ENCODE measurements at regions not wholly inside any gene's neighbourhood (a gene's known extent, or its start where the extent isn't known, plus 50 kb on each side); places are given as distances from the start of the nearest gene placed in this dataset.

- TF ChIP-seq NFIC (IDR thresholded peaks at IDR 0.05) (no peak), RAD21 (IDR thresholded peaks at IDR 0.05; ENCODE audit: low read depth) (no peak), CREB1 (IDR thresholded peaks at IDR 0.05; ENCODE audit: low read depth) (no peak), CEBPB (IDR thresholded peaks at IDR 0.05) (no peak), EGR1 (IDR thresholded peaks at IDR 0.05) (no peak), FOXM1 (IDR thresholded peaks at IDR 0.05; ENCODE audit: borderline replicate concordance, low read depth) (no peak), TEAD4 (IDR thresholded peaks at IDR 0.05) (no peak)
- TF ChIP-seq, protein P1, sequence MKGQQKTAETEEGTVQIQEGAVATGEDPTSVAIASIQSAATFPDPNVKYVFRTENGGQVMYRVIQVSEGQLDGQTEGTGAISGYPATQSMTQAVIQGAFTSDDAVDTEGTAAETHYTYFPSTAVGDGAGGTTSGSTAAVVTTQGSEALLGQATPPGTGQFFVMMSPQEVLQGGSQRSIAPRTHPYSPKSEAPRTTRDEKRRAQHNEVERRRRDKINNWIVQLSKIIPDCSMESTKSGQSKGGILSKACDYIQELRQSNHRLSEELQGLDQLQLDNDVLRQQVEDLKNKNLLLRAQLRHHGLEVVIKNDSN (IDR thresholded peaks at IDR 0.05): no peak
Measured at GRCh38 chr2:175356901-175357300, 175.4 kb upstream of the ATP5MC3 start.

DNA sequence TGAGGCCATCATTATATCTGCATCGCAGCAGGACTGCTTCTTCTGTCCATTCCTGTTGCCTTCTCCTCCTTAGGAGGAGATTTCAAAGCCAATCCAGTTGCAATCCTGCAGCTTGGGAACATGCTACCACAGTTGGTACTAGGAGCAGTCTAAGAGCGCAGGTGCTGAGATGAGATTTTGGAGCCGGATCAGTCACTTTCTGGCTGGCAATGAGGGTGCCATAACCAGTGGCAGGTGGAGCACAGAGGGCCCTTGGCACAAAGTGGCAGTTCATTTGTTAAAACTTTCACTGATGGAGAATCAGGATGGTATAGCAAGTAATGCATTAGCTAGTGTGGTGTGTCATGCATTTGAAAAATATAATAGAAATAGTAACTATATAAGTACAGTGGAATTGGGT, 173.7 kb upstream of the ATP5MC3 start:
- no peak for TF ChIP-seq EP300 (IDR thresholded peaks at IDR 0.05; ENCODE audit: borderline replicate concordance)
- TF ChIP-seq FOXM1 (IDR thresholded peaks at IDR 0.05; ENCODE audit: borderline replicate concordance, low read depth): no peak
- no peak for TF ChIP-seq CREB1 (IDR thresholded peaks at IDR 0.05; ENCODE audit: low read depth)
- no peak for TF ChIP-seq CEBPB (IDR thresholded peaks at IDR 0.05)
- TF ChIP-seq YY1 (IDR thresholded peaks at IDR 0.05; ENCODE audit: low read depth): no peak
- no peak for TF ChIP-seq ZBTB7A (IDR thresholded peaks at IDR 0.05; ENCODE audit: low read depth)
- TF ChIP-seq, protein P1 (IDR thresholded peaks at IDR 0.05): no peak
- no peak for TF ChIP-seq TCF12 (IDR thresholded peaks at IDR 0.05; ENCODE audit: low read depth)
- TF ChIP-seq TEAD4 (IDR thresholded peaks at IDR 0.05): no peak
- no peak for TF ChIP-seq TAF1 (IDR thresholded peaks at IDR 0.05; ENCODE audit: low read depth)
- TF ChIP-seq, protein P2, sequence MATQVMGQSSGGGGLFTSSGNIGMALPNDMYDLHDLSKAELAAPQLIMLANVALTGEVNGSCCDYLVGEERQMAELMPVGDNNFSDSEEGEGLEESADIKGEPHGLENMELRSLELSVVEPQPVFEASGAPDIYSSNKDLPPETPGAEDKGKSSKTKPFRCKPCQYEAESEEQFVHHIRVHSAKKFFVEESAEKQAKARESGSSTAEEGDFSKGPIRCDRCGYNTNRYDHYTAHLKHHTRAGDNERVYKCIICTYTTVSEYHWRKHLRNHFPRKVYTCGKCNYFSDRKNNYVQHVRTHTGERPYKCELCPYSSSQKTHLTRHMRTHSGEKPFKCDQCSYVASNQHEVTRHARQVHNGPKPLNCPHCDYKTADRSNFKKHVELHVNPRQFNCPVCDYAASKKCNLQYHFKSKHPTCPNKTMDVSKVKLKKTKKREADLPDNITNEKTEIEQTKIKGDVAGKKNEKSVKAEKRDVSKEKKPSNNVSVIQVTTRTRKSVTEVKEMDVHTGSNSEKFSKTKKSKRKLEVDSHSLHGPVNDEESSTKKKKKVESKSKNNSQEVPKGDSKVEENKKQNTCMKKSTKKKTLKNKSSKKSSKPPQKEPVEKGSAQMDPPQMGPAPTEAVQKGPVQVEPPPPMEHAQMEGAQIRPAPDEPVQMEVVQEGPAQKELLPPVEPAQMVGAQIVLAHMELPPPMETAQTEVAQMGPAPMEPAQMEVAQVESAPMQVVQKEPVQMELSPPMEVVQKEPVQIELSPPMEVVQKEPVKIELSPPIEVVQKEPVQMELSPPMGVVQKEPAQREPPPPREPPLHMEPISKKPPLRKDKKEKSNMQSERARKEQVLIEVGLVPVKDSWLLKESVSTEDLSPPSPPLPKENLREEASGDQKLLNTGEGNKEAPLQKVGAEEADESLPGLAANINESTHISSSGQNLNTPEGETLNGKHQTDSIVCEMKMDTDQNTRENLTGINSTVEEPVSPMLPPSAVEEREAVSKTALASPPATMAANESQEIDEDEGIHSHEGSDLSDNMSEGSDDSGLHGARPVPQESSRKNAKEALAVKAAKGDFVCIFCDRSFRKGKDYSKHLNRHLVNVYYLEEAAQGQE (IDR thresholded peaks at IDR 0.05; ENCODE audit: low read depth): no peak
- no peak for TF ChIP-seq RAD21 (IDR thresholded peaks at IDR 0.05; ENCODE audit: low read depth)
- TF ChIP-seq MAX (IDR thresholded peaks at IDR 0.05): no peak
- no peak for TF ChIP-seq EGR1 (IDR thresholded peaks at IDR 0.05)
- TF ChIP-seq NFIC (IDR thresholded peaks at IDR 0.05): no peak

GRCh38 chr2:175353275-175353674, 171.8 kb upstream of the ATP5MC3 start:
- TF ChIP-seq FOXM1 (IDR thresholded peaks at IDR 0.05; ENCODE audit: borderline replicate concordance, low read depth): no peak
- TF ChIP-seq TAF1 (IDR thresholded peaks at IDR 0.05; ENCODE audit: low read depth): no peak

DNA sequence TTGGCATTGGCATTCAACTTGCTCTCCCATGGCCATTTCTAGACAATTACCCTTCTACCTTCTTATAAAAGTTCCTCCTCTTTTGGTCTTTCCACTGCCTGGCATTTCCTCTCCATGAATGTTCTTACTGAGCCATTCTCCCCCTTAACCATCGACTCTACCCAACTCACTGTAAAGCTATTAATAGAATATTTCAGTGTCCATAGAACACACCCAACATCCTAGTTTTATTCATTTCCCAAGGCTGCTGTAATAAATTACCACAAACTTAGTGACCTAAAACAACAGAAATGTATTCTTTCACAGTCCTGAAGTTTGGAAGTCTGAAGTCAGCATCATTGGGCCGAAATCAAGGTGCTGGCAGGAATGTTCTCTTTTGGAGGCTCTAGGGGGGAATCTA, 170.0 kb upstream of the ATP5MC3 start:
- TF ChIP-seq, protein P1 (IDR thresholded peaks at IDR 0.05): no peak
- TF ChIP-seq TCF12 (IDR thresholded peaks at IDR 0.05; ENCODE audit: low read depth) (no peak), YY1 (IDR thresholded peaks at IDR 0.05; ENCODE audit: low read depth) (no peak), TEAD4 (IDR thresholded peaks at IDR 0.05) (no peak), TAF1 (IDR thresholded peaks at IDR 0.05; ENCODE audit: low read depth) (no peak), CREB1 (IDR thresholded peaks at IDR 0.05; ENCODE audit: low read depth) (no peak)

GRCh38 chr2:175350105-175350504, 168.6 kb upstream of the ATP5MC3 start:
- TF ChIP-seq TEAD4 (IDR thresholded peaks at IDR 0.05) (no peak), RAD21 (IDR thresholded peaks at IDR 0.05; ENCODE audit: low read depth) (no peak), NFIC (IDR thresholded peaks at IDR 0.05) (no peak), YY1 (IDR thresholded peaks at IDR 0.05; ENCODE audit: low read depth) (no peak), TAF1 (IDR thresholded peaks at IDR 0.05; ENCODE audit: low read depth) (no peak), ZBTB7A (IDR thresholded peaks at IDR 0.05; ENCODE audit: low read depth) (no peak), TCF12 (IDR thresholded peaks at IDR 0.05; ENCODE audit: low read depth) (no peak), EGR1 (IDR thresholded peaks at IDR 0.05) (no peak), EP300 (IDR thresholded peaks at IDR 0.05; ENCODE audit: borderline replicate concordance) (no peak), CREB1 (IDR thresholded peaks at IDR 0.05; ENCODE audit: low read depth) (no peak)
- TF ChIP-seq, protein P1 (IDR thresholded peaks at IDR 0.05): no peak
- TF ChIP-seq, protein P2 (IDR thresholded peaks at IDR 0.05; ENCODE audit: low read depth): no peak

DNA sequence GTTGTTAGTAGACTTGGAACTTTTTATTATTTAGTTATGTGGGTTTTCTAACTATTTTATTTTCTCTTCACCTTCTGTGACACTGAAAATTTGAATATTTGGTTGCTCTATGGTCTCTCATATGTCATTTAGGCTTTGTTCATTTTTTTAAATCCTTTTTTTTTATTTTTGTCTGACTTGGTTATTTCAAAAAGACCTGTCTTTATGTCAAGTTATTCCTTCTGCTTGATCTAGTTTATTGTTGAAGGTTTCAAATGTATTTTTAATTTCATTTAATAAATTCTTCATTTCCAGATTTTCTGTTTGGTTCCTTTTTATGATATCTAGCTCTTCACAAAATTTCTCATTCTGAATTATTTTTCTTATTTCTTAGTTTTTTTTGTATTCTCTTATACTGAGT, 160.6 kb upstream of the ATP5MC3 start:
- TF ChIP-seq NFIC (IDR thresholded peaks at IDR 0.05) (no peak), CEBPB (IDR thresholded peaks at IDR 0.05) (no peak), TAF1 (IDR thresholded peaks at IDR 0.05; ENCODE audit: low read depth) (no peak), RAD21 (IDR thresholded peaks at IDR 0.05; ENCODE audit: low read depth) (no peak), FOXM1 (IDR thresholded peaks at IDR 0.05; ENCODE audit: borderline replicate concordance, low read depth) (no peak)
- TF ChIP-seq, protein P2 (IDR thresholded peaks at IDR 0.05; ENCODE audit: low read depth): no peak
